ENCODE measurements at regions not wholly inside any gene's neighbourhood (a gene's known extent, or its start where the extent isn't known, plus 50 kb on each side); places are given as distances from the start of the nearest gene placed in this dataset.

DNA sequence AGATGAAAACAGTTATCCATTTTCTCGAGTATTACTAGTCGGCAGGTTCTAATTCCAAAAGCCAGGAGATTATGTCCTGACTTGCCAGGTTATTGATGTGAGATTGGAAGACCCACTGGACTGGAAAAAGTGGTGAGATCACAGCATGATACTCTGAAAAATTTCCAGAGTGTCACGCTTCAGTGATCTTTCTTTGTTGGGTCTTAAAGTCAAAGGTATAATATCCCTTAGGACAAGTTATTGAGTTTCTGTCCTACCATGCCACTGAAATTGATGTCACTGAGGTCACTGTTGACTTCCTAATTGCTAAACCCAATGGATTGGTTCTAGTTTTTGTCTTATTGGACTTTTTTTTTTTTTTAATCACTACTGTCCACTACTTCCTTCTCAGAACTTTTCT lies 104.5 kb upstream of the GRAMD1B start:
- TF ChIP-seq, protein P1, sequence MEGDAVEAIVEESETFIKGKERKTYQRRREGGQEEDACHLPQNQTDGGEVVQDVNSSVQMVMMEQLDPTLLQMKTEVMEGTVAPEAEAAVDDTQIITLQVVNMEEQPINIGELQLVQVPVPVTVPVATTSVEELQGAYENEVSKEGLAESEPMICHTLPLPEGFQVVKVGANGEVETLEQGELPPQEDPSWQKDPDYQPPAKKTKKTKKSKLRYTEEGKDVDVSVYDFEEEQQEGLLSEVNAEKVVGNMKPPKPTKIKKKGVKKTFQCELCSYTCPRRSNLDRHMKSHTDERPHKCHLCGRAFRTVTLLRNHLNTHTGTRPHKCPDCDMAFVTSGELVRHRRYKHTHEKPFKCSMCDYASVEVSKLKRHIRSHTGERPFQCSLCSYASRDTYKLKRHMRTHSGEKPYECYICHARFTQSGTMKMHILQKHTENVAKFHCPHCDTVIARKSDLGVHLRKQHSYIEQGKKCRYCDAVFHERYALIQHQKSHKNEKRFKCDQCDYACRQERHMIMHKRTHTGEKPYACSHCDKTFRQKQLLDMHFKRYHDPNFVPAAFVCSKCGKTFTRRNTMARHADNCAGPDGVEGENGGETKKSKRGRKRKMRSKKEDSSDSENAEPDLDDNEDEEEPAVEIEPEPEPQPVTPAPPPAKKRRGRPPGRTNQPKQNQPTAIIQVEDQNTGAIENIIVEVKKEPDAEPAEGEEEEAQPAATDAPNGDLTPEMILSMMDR (conservative IDR thresholded peaks at IDR 0.05 in 1 of 2, IDR thresholded peaks at IDR 0.05 in 1 of 2; ENCODE audit: low read depth in 1 of 2, low read length in 2 of 2): no peak
- no peak for TF ChIP-seq EZH2 (IDR thresholded peaks at IDR 0.05; ENCODE audit: low read length, missing control alignments)

Measured in fibroblast of lung (primary cell).